HG03565 (cell line): ENCODE measurements at regions not wholly inside any gene's neighbourhood (a gene's known extent, or its start where the extent isn't known, plus 50 kb on each side); places are given as distances from the start of the nearest gene placed in this dataset.
A peak's percentile ranks its signal among the peaks of the same experiment; 100 is the strongest.
"Not testable (repeated sequence)": the region's sequence is repeated elsewhere in the genome, so short reads cannot be mapped to it uniquely, and the experiment has no call there.

Experiments used
- ATAC-seq: cut with Tn5 transposase; IDR thresholded peaks from one replicate; pipeline ENCODE4 v1.9.1; 2021; ENCODE audit warnings: mild to moderate bottlenecking, moderate library complexity; ENCODE audit not compliant: unreplicated experiment

- no peak for ATAC-seq
These were observed 218.1 kb upstream of the FAM78B start for GRCh38 chr1:166384948-166385347.

GRCh38 chr1:166390366-166391033 lies 223.7 kb upstream of the FAM78B start:
- ATAC-seq, result no peak

GRCh38 chr1:166391279-166392066 lies 224.7 kb upstream of the FAM78B start:
- no peak for ATAC-seq

GRCh38 chr1:166395729-166396128 lies 228.9 kb upstream of the FAM78B start:
- no peak for ATAC-seq

- ATAC-seq, result not testable (repeated sequence)
These were observed 242.7 kb upstream of the FAM78B start for GRCh38 chr1:166409253-166410082.

GRCh38 chr1:166410083-166410385 lies 243.2 kb upstream of the FAM78B start:
- ATAC-seq, result no peak

GRCh38 chr1:166416831-166417230 lies 250.0 kb upstream of the FAM78B start:
- ATAC-seq, result not testable (repeated sequence)

- no peak for ATAC-seq
These were observed 251.6 kb upstream of the FAM78B start for GRCh38 chr1:166418344-166418933.

- not testable (repeated sequence) for ATAC-seq
These were observed 255.8 kb upstream of the FAM78B start for GRCh38 chr1:166422586-166422985.

- no peak for ATAC-seq
These were observed 265.9 kb upstream of the FAM78B start for GRCh38 chr1:166432655-166433054.

- not testable (repeated sequence) for ATAC-seq
These were observed 266.9 kb upstream of the FAM78B start for GRCh38 chr1:166433404-166434304.

- ATAC-seq, result no peak
These were observed 290.9 kb upstream of the FAM78B start for GRCh38 chr1:166457700-166458099.

GRCh38 chr1:166464333-166464732 lies 297.5 kb upstream of the FAM78B start:
- ATAC-seq, result no peak

GRCh38 chr1:166470014-166470413 lies 303.2 kb upstream of the FAM78B start:
- no peak for ATAC-seq

- ATAC-seq, result no peak
These were observed 303.6 kb upstream of the FAM78B start for GRCh38 chr1:166470441-166470840.

GRCh38 chr1:166471359-166471758 lies 304.6 kb upstream of the FAM78B start:
- no peak for ATAC-seq

GRCh38 chr1:166479052-166479631 lies 312.3 kb upstream of the FAM78B start:
- ATAC-seq, result peak; percentile 66

- no peak for ATAC-seq
These were observed 317.7 kb upstream of the FAM78B start for GRCh38 chr1:166484471-166484870.

- ATAC-seq, result no peak
These were observed 318.1 kb upstream of the FAM78B start for GRCh38 chr1:166484871-166485270.

- no peak for ATAC-seq
These were observed 318.8 kb upstream of the FAM78B start for GRCh38 chr1:166485620-166486019.
